ENCODE measurements at regions not wholly inside any gene's neighbourhood (a gene's known extent, or its start where the extent isn't known, plus 50 kb on each side); places are given as distances from the start of the nearest gene placed in this dataset.
A peak's percentile ranks its signal among the peaks of the same experiment; 100 is the strongest.

DNA sequence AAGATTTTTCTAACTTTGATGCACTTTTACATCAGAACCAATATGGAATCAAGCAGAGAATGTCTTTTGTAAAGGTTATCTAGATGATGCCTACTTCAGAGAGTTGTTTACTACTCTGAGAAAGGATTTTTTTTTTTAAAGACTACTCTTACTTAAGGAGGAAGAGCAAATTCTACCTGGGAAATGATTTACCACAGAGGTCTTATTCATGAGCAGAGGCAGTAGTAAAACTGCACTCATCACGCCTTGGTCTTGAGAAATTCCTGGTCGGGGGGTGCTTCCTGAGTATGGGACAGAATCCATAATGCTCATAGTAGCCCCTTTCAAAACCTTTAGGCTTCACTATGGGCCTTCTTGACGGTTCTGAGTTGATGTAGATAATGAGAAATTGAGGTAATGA lies 241.8 kb upstream of the PREP start:
- Mint-ChIP-seq H3K9me3 (ENCODE audit: low read depth) (peaks cover 18% of the 10 kb centered on the region), H3K27ac (peak overlapping the region; percentile 99), H3K4me1 (peaks cover 78% of the 10 kb centered on the region), H3K36me3 (peaks cover 50% of the 10 kb centered on the region), H3K27me3 (no peaks in the 10 kb centered on the region), H3K4me3 (peak overlapping the region; percentile 32)
- CTCF ChIA-PET: interaction anchor here (0.8 to 2.4 kb wide), 8 partner anchors 11 to 578 kb away, joined by 3 to 9 read pairs (median 4); partner anchors contain the start of gene PRDM1
- DNase-seq (no peak), ATAC-seq (no peak)

DNA sequence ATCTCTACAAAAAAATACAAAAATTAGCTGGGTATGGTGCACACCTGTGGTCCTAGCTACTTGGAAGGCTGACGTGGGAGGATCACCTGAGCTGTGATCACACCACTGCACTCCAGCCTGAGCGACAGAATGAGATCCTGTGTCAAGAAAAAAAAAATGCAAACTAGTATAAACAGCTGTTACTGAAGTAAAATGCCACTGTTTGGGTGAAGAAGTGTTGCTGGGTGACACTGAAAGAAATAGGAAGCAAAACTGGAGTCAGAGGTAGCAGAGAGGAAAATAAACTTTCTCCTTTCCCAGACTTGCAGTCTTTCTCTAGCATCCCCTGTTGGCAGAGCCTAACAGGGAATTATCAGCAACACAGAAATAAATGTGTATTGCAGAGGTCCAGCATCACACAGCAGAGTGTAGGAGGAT lies 241.2 kb upstream of the PREP start:
- Mint-ChIP-seq H3K4me3 (no peak overlapping the region), H3K4me1 (peaks cover 72% of the 10 kb centered on the region)

DNA sequence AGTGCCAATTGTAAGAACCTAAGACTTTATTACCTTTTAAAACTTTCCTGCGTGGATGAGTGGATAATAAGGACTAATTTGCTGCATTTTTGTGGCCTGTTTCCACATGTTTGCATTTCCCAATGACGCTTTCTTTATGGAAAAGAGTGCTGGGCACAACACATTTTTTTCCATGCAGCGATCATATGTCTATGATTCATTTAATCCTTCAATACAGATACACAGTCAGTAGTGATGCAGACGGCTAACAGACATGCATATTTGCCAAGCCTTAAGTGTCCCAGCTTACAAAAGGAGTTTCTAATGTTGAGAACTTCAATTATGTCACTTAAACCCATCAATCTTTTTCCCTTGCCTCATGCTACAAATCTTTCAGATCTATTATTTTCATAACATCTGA lies 239.8 kb upstream of the PREP start:
- CTCF ChIA-PET: interaction anchor here (0.6 kb wide), 1 partner anchor 184 kb away, joined by 3 read pairs; no protein-coding TSS in a partner anchor
- H3K4me3 Mint-ChIP-seq: no peak overlapping the region
- ATAC-seq (no peak), DNase-seq (no peak)
- no peaks in the 10 kb centered on the region for H3K27me3 Mint-ChIP-seq
- no peak overlapping the region for H3K27ac Mint-ChIP-seq
- H3K4me1 Mint-ChIP-seq: peaks cover 60% of the 10 kb centered on the region
- peaks cover 22% of the 10 kb centered on the region for H3K9me3 Mint-ChIP-seq (ENCODE audit: low read depth)
- H3K36me3 Mint-ChIP-seq: peaks cover 49% of the 10 kb centered on the region

More for the DNA sequence above, 241.2 kb upstream of the PREP start:
- CTCF ChIA-PET: interaction anchor here (0.8 to 1.7 kb wide), 6 partner anchors 18 to 579 kb away, joined by 3 to 6 read pairs (median 3); partner anchors contain the start of gene PRDM1
- Mint-ChIP-seq H3K27me3 (no peaks in the 10 kb centered on the region), H3K27ac (peak overlapping the region; percentile 99), H3K36me3 (peaks cover 47% of the 10 kb centered on the region), H3K9me3 (ENCODE audit: low read depth) (peaks cover 18% of the 10 kb centered on the region)
- ATAC-seq: no peak
- no peak for DNase-seq

DNA sequence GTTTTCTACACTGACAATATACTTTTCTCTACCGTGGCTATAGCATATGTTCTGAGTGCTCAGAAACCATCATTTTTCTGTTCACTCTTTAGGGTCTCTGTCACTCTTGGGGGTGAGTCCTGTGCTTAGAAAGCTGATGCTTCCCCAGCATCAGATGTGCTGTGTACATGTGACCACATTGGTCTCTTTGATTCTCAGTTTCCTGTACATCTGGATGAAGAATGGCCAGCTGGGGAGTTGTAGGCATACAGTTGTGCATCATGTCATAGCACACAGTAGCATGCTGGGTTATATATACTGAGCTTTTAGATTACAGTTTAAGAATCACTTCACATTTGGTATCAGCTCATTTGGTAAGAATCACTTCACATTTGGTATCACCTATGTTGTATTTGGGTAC lies 238.6 kb upstream of the PREP start:
- DNase-seq (no peak), ATAC-seq (no peak)
- Mint-ChIP-seq H3K9me3 (ENCODE audit: low read depth) (peaks cover 24% of the 10 kb centered on the region), H3K36me3 (peaks cover 51% of the 10 kb centered on the region), H3K4me3 (no peak overlapping the region), H3K4me1 (peaks cover 53% of the 10 kb centered on the region), H3K27me3 (no peaks in the 10 kb centered on the region), H3K27ac (no peak overlapping the region)
- CTCF ChIA-PET: interaction anchor here (0.7 to 1.4 kb wide), 4 partner anchors 87 to 353 kb away, joined by 3 to 4 read pairs (median 4); no protein-coding TSS in a partner anchor

DNA sequence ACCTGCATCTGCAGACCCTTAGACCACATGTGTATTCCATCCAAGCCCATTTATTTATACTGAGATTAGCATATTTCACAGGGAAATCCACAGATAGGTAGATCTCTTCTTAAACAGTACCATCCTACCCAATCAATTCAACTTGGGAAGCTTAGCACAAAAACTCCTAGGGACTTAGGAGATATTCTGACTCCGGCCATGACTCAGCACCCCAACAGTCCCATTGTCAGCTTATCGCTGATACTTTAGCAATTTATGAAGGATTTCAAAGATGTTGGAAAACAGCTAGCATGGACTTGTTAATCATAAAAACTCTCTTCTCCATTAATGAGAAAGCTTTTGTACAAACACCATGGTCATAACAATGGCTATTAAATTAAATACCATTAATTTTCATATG lies 236.2 kb upstream of the PREP start:
- no peak for ATAC-seq
- CTCF ChIA-PET: interaction anchor here (1.1 kb wide), 1 partner anchor 16 kb away, joined by 3 read pairs; no protein-coding TSS in a partner anchor
- Mint-ChIP-seq H3K4me3 (no peak overlapping the region), H3K27me3 (no peaks in the 10 kb centered on the region), H3K4me1 (peaks cover 37% of the 10 kb centered on the region), H3K36me3 (peaks cover 60% of the 10 kb centered on the region), H3K27ac (no peak overlapping the region), H3K9me3 (ENCODE audit: low read depth) (peaks cover 27% of the 10 kb centered on the region)
- no peak for DNase-seq

DNA sequence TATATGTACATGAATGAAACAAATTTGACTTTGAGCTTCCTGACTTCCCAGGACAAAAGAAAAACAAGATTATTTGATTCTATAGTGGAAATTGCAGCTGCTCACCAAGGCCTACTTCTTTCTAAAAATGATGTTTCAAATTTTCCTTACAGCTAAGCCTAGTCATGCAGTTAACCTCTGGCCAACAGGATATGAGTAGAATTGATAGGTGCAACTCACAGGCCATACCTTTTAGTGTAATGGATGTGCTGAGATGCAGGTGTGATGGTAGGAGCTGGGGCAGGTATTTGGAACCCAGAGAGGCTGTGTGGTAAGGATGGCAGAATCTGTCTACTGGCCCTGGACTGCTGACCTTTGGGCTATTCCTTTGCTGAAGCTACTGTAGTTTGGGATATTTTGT lies 230.9 kb upstream of the PREP start:
- Mint-ChIP-seq H3K27me3 (peaks cover 2% of the 10 kb centered on the region), H3K4me1 (peaks cover 18% of the 10 kb centered on the region), H3K27ac (no peak overlapping the region), H3K36me3 (peaks cover 63% of the 10 kb centered on the region), H3K9me3 (ENCODE audit: low read depth) (peaks cover 24% of the 10 kb centered on the region), H3K4me3 (no peak overlapping the region)
- CTCF ChIA-PET: interaction anchor here (2.6 kb wide), 1 partner anchor 12 kb away, joined by 6 read pairs; no protein-coding TSS in a partner anchor
- DNase-seq: no peak
- peak; percentile 63 for ATAC-seq

DNA sequence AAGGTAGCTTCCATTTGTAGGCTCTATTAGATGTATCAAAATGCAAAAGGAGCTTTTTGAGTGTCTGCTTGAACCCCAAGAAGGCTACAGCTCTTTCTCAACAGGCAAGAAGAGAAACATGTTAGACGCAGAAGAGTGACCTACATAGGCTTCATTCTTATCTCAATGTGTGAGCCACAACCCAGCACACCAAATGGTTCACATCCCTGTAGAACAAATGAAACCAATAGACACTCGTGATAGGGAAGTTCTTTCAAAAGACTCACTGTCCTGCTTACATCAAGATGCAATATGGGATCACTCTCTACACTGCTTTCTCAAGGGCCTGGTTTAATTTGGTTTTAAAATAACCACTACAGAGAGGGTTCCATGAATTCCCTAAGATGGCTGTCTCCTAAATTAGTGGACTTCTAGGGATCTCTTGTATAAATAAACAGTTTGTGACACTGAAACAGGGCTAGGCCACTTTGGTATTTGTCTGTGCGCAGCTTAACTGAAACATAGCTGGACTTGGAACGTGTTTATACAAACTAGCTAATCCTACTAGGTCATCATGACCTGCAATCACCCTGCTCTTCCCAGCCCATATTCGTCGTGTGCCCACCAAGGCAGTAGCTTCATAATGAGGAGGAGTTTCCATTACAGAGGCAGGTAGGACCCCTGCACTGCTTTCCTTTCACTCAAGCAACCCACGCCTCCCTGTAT lies 225.4 kb upstream of the PREP start:
- CTCF ChIA-PET: no interaction called here
- Mint-ChIP-seq H3K27ac (no peak overlapping the region), H3K4me1 (peaks cover 41% of the 10 kb centered on the region), H3K4me3 (no peak overlapping the region), H3K27me3 (peaks cover 2% of the 10 kb centered on the region), H3K36me3 (peaks cover 76% of the 10 kb centered on the region), H3K9me3 (ENCODE audit: low read depth) (peaks cover 24% of the 10 kb centered on the region)
- ATAC-seq: no peak
- DNase-seq: no peak

DNA sequence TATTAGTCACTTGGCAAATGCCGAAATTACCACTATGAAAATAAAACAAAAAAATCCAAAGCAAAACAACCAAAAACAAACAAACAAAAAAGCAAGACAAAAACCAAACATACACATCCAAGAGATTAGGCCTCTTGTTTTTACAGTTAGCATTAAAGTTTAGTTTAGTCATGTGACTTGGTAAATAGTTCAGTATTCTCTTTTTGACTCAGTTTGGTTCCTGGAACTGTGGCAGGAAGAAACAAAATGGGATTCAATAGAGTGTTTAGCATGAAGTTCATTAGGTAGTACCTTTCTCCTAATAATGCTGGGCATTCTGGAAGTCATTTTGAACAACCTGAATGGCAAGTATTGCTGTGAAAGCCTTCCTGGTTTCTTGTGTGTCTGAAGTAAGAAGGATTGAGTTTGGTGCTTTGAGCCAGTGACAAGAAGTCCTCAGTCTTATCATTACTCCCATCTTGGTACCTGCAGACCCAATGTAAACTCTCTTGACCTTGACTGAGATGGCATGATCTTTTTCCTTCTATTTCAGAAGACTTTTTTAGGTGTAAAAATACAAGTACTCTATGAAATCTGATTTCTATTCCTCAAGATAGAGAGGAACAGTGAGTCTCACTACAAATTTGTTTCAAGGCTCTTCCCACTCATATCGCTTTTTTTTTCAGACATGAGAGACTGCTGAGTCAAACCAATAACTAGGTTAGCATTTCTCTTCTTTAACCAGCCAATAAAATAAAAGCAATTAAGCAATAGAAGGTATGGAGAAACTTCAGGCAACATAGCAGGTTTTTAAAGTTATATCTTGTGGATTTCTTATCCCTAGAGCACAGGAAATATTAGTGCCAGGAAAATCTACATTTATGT lies 223.6 kb upstream of the PREP start:
- peak overlapping the region; percentile 81 for H3K27ac Mint-ChIP-seq
- peaks cover 26% of the 10 kb centered on the region for H3K9me3 Mint-ChIP-seq (ENCODE audit: low read depth)
- H3K4me1 Mint-ChIP-seq: peaks cover 55% of the 10 kb centered on the region
- DNase-seq (no peak), ATAC-seq (peak; percentile 70)
- peaks cover 2% of the 10 kb centered on the region for H3K27me3 Mint-ChIP-seq
- H3K4me3 Mint-ChIP-seq: no peak overlapping the region
- peaks cover 75% of the 10 kb centered on the region for H3K36me3 Mint-ChIP-seq
- CTCF ChIA-PET: interaction anchor here (0.8 kb wide), 1 partner anchor 18 kb away, joined by 3 read pairs; no protein-coding TSS in a partner anchor

DNA sequence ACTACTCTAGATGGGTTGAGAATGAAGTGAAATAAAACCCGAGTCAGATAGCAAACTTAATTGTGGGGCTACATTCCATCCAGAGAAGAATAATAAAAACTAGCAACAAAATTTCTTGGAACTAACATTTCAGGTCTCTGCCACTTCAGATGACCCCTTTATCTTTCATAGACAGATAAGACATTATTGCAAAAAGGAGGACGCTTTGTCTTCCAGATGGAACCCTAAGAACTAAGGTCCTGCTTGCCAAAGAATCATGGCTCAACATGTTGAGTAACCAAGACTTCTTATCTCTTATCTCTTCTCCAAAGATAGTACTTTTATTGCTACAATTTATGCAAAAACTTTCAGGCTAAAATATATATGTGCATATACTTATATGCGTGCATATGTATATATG lies 221.1 kb upstream of the PREP start:
- no peak for DNase-seq
- Mint-ChIP-seq H3K9me3 (ENCODE audit: low read depth) (peaks cover 14% of the 10 kb centered on the region), H3K4me1 (peaks cover 74% of the 10 kb centered on the region), H3K27me3 (no peaks in the 10 kb centered on the region), H3K4me3 (no peak overlapping the region), H3K36me3 (peaks cover 66% of the 10 kb centered on the region), H3K27ac (no peak overlapping the region)
- ATAC-seq: no peak
- CTCF ChIA-PET: interaction anchor here (1.2 to 2.2 kb wide), 3 partner anchors 15 to 22 kb away, joined by 3 to 5 read pairs (median 4); no protein-coding TSS in a partner anchor

DNA sequence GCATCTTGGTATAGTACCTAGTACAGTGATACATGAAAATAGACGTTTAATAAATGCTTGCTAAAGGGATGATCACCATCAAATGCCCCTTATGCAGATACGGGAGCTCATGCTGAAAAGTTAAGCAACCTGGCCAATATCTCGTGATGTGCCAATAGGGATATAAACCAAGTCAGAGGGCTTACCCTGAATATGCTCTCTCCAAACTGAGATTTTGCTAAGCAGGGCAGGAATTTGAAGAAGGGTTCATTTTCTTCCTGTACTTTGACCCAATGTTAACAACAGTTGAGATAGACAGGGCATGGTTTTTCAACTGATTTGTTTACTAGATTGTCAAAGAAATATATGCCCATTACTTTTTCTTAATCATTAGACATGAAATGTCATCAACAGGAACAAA lies 219.3 kb upstream of the PREP start:
- H3K9me3 Mint-ChIP-seq (ENCODE audit: low read depth): peaks cover 14% of the 10 kb centered on the region
- ATAC-seq (no peak), DNase-seq (no peak)
- H3K4me3 Mint-ChIP-seq: no peak overlapping the region
- peak overlapping the region; percentile 93 for H3K27ac Mint-ChIP-seq
- H3K4me1 Mint-ChIP-seq: peaks cover 66% of the 10 kb centered on the region
- CTCF ChIA-PET: interaction anchor here (0.6 to 2.2 kb wide), 6 partner anchors 9 to 349 kb away, joined by 3 to 5 read pairs (median 4); no protein-coding TSS in a partner anchor
- no peaks in the 10 kb centered on the region for H3K27me3 Mint-ChIP-seq
- H3K36me3 Mint-ChIP-seq: peaks cover 53% of the 10 kb centered on the region

DNA sequence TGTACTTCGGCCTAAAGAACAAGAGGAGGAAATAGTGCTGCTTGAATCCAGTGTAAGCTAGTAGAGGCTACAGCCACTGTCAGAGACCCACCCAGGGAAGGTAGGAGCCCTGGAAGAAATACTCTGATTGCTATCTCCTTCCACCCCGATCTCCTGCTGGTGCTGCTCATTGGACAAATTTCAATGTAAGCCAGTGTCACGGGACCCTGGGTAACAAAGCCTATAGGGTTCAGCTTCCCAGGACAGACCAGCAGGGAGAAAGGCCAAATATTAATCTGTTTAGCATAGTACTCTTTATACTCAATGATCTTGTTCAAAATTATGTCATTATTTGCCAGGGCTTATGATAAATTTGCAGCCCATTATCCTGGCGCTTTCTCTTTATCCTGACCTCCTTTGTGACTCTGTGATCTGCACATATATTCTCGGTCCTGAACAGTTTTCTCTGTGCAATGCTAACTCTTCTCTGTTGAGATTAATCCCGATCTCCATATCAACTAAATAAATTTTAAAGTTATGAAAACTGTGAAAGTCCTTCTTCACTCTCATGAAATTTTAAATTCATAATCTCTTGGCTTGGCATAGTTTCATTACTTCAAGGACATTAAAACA lies 218.8 kb upstream of the PREP start:
- DNase-seq (no peak), ATAC-seq (no peak)
- Mint-ChIP-seq H3K4me3 (no peak overlapping the region), H3K9me3 (ENCODE audit: low read depth) (peaks cover 14% of the 10 kb centered on the region), H3K36me3 (peaks cover 53% of the 10 kb centered on the region), H3K27ac (peak overlapping the region; percentile 93), H3K4me1 (peaks cover 60% of the 10 kb centered on the region), H3K27me3 (no peaks in the 10 kb centered on the region)
- CTCF ChIA-PET: interaction anchor here (0.7 to 1.2 kb wide), 3 partner anchors 14 to 27 kb away, joined by 3 to 4 read pairs (median 3); no protein-coding TSS in a partner anchor

DNA sequence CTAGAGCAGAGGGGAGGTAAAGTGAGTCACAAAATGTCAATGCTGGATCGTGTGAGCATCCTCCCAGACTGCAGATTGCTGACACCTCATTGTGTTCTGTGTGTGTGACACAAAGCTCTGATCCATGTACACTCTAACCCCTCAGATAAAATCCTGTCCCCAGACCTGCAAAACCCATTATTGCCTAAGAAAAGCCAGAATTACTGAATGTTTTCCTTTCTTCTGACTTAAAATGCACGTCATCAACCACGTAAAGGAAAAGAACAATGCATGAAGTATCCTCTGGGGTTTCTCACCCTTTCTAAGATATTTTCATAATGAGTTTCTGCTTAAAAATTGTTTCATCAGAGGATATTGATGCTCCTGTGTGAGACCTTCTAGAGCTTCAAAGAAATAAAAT lies 218.0 kb upstream of the PREP start:
- H3K36me3 Mint-ChIP-seq: peaks cover 51% of the 10 kb centered on the region
- H3K27me3 Mint-ChIP-seq: no peaks in the 10 kb centered on the region
- H3K27ac Mint-ChIP-seq: peak overlapping the region; percentile 93
- peaks cover 19% of the 10 kb centered on the region for H3K9me3 Mint-ChIP-seq (ENCODE audit: low read depth)
- CTCF ChIA-PET: interaction anchor here (0.7 to 1.2 kb wide), 2 partner anchors 14 to 28 kb away, joined by 3 read pairs; no protein-coding TSS in a partner anchor
- peaks cover 52% of the 10 kb centered on the region for H3K4me1 Mint-ChIP-seq
- H3K4me3 Mint-ChIP-seq: no peak overlapping the region
- ATAC-seq: peak; percentile 92
- peak; percentile 62 for DNase-seq
